ENCODE measurements at regions not wholly inside any gene's neighbourhood (a gene's known extent, or its start where the extent isn't known, plus 50 kb on each side); places are given as distances from the start of the nearest gene placed in this dataset.

DNA sequence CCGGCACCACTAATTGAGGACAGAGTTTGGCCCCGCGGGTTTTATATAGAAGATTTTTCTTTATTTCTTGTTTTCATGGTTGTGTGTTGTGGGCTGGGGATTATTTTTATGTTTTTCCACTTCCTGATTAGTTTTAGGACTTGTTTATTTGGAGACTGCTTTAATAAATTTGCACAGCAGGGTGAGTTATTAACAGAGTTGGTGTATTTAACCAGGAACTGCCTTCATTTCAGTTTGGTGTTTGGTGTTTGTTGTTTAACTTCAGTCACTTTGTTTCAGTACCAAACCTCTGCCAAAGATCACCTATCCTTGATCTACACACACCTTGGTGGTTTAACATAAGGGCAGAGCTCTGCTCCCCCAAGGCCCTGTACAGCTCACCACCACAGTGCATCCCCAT is 103.5 kb upstream of the LMO4 start:
- no peak overlapping the region for H3K4me3 ChIP-seq (ENCODE audit: low read depth, low read length)
- TF ChIP-seq CTCF (IDR thresholded peaks at IDR 0.05; ENCODE audit: insufficient read depth, low read length): no peak
- no peak for DNase-seq (ENCODE audit: low read depth)

GRCh38 chr1:87226341-87226760 is 102.3 kb upstream of the LMO4 start:
- TF ChIP-seq CTCF (IDR thresholded peaks at IDR 0.05; ENCODE audit: insufficient read depth, low read length): no peak
- DNase-seq (ENCODE audit: low read depth): peak; percentile 99
- H3K4me3 ChIP-seq (ENCODE audit: low read depth, low read length): peak overlapping the region; percentile 19

DNA sequence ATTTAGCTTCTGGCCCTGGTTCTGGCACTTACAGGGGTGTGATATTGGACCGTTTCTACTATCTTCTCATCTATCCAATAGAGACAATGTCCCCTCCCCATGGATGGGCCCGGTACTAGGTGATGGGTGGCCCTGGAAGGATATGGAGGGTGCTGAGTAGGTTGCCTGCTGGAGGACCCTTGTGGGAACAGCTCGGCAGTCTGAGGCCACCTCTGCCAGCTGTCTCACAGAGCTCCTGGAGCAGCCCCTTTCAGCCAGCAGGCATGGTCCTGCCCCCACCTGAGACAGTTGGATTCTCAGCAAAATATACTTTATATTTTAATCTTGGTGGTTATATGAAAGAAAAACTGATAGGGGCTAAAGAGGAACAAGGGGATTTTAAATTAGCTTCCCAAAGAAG is 101.0 kb upstream of the LMO4 start:
- no peak overlapping the region for H3K4me3 ChIP-seq (ENCODE audit: low read depth, low read length)
- no peak for TF ChIP-seq CTCF (IDR thresholded peaks at IDR 0.05; ENCODE audit: insufficient read depth, low read length)
- no peak for DNase-seq (ENCODE audit: low read depth)

GRCh38 chr1:87230501-87230900 is 98.2 kb upstream of the LMO4 start:
- H3K4me3 ChIP-seq (ENCODE audit: low read depth, low read length): no peak overlapping the region
- no peak for TF ChIP-seq CTCF (IDR thresholded peaks at IDR 0.05; ENCODE audit: insufficient read depth, low read length)
- DNase-seq (ENCODE audit: low read depth): no peak

DNA sequence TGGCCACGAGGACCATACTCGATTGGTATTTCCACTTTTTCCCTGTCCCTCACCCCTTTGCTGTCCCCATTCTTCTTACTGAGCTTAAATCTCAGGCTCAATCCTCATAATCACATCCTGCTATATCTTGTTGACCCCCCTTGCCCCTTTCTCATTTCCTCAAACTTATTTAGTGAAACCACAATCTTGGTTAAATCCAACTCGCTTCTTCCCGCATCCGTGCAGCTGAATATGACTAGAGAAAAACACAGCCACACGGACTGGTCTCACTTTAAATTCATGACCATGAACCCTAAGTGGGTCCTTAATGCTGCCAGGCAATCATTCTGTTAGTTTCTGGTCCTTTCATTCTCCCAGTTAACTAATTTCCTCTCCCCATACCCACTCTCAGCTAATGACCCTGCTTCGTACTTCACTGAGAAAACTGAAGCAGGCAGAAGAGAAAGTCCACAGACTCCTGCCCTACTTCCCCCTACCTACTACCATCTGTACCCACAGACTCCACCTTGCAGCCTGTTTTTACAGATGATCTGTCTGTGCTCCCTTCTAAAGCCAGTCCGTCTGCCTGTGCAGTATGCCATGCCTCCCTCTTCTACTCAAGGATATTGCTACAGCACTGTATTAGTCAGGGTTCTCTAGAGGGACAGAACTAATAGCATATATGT is 96.8 kb upstream of the LMO4 start:
- no peak for DNase-seq (ENCODE audit: low read depth)
- no peak overlapping the region for H3K4me3 ChIP-seq (ENCODE audit: low read depth, low read length)
- no peak for TF ChIP-seq CTCF (IDR thresholded peaks at IDR 0.05; ENCODE audit: insufficient read depth, low read length)

DNA sequence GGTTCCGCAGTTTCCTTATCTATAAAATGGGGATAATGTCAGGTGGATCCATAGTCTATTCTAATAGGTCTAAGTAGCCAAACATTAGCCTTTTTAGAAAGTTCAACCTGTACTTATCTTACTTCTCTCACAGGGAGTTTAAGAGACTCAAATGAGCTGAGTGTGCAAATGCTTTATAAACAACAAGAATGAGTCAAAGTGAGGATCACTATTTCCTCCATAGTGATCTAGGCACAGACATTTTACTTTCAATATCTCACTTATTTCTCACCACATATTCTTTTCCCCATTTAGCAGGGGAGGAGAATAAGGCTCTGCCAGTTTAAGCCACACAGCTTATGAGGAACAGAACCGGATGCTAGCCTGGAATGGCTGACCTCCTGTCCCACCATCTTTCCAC is 92.1 kb upstream of the LMO4 start:
- DNase-seq (ENCODE audit: low read depth): no peak
- no peak overlapping the region for H3K4me3 ChIP-seq (ENCODE audit: low read depth, low read length)

More for the DNA sequence above, 92.1 kb upstream of the LMO4 start:
- no peak for TF ChIP-seq CTCF (IDR thresholded peaks at IDR 0.05; ENCODE audit: insufficient read depth, low read length)

All from fibroblast of the aortic adventitia (primary cell).